ENCODE measurements at regions not wholly inside any gene's neighbourhood (a gene's known extent, or its start where the extent isn't known, plus 50 kb on each side); places are given as distances from the start of the nearest gene placed in this dataset.

DNA sequence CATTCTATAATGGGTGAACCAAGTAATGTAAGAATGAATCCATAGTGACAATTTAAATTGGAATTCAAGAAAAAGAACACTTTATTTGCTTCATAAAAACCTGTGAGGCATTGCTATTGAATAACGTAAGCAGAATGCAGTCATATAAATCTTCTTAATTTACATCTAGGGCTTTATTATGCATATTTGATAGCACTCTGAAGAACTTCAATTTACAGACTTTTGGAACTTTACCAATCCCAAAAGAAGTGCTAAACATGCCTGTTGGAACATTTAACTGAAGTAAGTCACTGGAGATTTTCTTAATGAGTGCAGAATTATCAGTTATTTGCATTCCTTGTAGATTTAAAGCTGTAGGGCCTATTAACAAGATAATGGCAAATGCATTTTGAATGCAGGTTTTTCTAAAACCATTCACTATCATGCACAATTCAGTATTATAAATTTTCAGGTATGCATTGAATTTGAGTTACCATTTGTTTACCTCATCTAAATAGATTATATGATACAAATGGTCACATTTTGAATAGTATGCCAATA is 1181.2 kb downstream of the ARAP2 start:
- no peak for DNase-seq (ENCODE audit: low spot score)

DNA sequence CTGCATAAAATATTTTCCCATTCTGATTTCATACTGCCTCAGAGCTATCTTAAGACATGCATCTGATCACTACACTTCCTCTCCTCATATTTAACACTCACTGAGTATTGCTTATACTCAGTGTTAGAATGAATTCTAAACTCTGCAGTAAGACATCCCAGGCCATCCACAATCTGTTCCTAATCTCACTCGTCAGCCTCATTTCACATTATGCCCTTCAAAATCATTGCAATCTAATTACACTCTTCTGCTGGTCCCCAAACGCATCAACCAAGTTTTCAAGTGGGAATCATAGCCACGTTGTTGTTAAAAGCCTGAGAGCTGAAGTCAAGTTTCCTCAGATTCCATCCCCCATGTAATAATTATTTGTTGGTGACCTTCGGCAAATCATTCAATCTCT is 1177.9 kb downstream of the ARAP2 start:
- no peak for DNase-seq (ENCODE audit: low spot score)

DNA sequence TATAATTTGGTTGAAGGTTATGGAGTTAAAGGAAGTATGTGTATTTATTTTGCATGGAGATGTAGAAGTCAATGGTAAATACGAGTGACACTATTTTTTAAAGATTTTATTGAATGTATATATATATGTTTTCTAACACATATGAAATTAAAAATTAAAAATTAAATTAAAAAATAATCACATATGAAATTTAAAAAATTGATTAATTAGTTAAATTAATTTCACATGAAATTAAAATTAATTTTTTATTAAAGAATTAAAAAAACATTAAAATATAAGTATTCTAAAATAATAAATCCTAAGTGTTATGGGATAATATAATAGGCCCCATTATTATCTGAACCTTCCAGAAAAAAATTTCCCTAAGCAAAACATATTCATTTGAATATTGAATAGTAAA is 1163.5 kb downstream of the ARAP2 start:
- no peak for DNase-seq (ENCODE audit: low spot score)

DNA sequence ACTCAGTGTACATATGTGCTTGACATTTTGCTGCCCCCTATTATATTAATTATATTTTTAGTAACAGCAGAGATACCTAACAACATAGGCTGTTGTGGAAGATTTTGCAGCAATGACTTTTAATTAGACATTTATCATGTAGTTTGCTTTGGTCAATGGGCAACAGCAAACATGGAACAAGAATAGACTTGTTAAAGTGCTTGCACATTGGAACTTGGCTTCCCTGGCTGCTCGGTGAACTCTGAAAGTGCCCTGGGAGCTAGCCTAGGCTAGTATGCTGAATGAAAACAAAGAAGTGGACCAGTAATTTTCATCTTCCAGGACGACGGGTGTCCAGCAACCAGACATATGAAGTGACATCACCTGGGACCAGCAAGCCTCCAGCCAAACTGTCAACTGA is 1157.1 kb downstream of the ARAP2 start:
- DNase-seq (ENCODE audit: low spot score), result no peak

DNA sequence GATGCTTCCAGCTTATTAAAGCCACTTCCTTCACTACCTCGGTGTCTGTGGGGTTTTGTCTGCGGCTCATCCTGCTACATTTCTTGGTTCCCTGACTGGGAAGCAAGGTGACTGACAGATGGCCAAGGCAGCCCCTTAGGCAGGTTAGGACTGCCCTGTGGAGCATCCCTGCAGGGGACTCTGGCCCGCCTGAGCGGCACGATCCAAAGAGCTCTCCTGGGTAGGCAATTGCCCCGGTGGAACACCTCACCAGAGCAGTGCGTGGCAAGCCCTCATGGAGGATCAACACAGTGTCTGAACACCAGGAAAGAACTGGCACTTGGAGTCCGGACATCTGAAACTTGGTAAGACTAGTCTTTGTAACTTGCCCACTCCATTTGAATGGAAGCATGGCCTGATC is 1143.4 kb downstream of the ARAP2 start:
- DNase-seq (ENCODE audit: low spot score), result no peak

DNA sequence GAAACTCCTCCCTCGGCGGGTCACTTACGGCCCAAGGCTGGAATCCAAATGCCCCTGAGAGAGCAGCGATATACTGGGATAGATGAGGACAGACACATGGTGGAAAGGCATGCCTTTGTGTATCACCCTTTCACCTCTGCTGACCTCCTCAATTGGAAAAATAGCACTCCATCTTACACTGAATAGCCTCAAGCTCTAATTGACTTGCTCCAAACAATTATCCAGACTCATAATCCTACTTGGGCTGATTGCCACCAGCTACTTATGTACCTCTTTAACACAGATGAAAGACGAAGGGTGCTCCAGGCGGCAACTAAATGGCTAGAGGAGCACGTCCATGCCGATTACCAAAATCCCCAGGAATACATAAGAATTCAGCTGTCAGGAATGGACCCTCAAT is 1142.2 kb downstream of the ARAP2 start:
- no peak for DNase-seq (ENCODE audit: low spot score)

DNA sequence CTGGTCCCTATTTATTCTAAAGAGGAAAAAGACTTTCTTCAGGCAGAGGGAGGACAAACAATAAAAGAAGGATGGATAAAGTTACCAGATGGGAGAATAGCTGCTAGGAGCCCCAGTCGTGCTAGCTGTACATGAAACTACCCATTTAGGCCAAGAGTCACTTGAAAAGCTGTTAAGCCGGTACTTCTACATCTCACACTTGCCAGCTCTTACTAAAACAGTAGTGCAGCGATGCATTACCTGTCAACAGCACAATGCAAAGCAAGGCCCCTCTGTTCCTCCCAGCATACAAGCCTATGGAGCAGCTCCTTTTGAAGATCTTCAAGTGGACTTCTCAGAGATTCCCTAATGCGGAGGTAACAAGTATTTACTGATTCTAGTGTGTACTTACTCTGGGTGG is 1138.8 kb downstream of the ARAP2 start:
- no peak for DNase-seq (ENCODE audit: low spot score)

DNA sequence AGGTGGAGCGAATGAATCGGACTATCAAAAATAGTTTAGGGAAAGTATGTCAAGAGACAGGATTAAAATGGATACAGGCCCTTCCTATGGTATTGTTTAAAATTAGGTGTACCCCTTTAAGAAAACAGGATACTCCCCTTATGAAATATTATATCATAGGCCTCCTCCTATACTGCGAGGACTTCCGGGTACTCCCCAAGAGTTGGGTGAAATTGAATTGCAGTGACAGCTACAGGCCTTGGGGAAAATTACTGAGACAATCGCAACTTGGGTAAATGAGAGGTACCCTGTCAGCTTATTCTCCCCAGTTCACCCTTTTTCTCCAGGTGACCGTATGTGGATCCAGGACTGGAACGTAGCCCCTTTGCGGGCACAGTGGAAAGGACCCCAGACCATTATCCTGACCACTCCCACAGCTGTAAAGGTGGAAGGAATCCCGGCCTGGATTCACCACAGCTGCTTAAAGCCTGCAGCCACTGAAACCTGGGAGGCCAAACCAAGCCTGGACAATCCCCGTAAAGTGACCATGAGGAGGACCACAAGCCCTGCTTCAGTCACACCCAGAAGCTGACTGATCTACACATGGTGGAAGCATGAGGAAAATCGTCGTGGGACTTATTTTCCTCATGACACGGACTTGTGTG is 1138.1 kb downstream of the ARAP2 start:
- no peak for DNase-seq (ENCODE audit: low spot score)

DNA sequence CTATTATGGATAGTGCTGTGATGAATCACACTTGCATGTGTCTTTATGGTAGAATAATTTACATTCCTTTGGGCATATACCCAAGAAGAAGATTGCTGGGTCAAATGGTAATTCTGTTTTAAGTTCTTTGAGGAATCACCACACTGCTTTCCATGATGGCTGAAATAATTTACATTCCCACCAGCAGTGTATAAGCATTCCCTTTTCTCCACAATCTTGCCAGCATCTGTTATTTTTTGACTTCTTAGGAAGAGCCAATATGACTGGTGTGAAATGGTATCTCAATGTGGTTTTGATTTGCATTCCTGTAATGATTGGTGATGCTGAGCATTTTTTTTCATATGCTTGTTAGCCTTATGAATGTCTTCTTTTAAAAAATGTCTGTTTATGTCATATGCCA is 1120.2 kb downstream of the ARAP2 start:
- DNase-seq (ENCODE audit: low spot score), result no peak

DNA sequence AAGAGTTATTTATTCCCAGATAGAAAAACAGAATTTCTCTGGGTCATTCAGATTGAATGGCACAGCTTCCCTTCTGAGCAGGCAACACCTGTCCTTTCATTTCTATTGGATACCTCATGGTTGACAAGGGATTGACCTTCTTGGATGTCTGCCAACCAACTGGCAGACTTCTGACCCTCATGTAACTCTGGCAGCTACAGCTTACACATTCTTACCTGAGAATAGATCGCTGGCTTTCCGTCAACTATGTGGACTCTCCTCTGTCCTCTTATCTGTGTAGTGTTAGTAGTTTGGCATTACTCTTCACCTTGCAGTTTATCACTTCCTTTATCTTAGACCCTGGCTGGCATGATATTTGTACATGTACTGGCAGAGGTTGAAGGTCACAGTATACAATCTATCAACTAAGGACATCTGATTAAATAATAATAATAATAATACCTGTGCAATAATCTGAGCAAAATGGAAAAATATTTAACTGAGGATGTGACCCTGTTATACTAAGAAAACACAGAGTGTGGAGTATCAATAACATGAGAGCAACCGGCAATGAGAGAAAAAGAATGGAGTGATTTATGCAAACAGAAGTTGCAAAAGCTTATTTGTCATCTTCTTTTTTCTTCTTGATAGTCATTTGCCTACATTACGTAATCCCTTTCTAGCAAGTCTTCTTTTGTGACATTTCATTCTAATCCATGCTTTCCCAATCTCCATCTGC is 1118.2 kb downstream of the ARAP2 start:
- no peak for DNase-seq (ENCODE audit: low spot score)

DNA sequence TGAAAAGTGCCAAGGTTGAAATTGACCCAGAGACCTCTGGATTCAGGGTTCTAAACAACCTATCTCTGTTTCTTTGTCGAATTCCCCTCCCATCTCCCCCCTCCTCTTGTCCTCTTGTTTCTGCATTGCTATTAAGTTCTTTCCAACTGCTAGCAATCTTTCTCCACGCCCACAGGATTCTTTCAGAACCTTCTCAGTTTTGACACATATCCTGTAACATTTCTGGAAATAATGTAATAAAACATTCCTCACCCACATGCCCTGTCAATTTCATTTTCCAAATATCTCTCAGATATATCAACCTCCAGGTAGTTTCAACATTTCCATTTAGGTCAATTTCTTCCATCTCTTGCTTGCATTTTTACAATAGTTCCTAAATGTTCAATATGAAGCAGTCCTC is 1105.9 kb downstream of the ARAP2 start:
- DNase-seq (ENCODE audit: low spot score), result no peak

DNA sequence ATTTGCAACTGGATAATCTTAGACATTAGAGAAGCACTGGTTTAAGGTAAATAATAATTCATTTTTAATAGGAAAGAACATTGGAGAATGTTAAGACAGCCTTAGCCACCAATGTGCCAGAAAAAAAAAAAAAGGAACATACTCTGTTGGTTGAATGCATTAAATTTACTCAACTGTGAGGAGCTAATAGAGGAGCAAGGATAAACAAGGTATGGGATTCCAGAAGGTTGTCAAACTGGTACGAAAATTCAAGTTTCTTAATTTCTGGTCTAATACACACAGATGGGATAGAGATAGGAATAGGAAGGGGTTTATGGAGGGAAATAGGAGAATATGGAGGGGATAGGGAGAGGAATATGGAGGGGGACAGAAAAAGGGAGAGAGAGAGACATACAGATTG is 1096.6 kb downstream of the ARAP2 start:
- DNase-seq (ENCODE audit: low spot score), result no peak

DNA sequence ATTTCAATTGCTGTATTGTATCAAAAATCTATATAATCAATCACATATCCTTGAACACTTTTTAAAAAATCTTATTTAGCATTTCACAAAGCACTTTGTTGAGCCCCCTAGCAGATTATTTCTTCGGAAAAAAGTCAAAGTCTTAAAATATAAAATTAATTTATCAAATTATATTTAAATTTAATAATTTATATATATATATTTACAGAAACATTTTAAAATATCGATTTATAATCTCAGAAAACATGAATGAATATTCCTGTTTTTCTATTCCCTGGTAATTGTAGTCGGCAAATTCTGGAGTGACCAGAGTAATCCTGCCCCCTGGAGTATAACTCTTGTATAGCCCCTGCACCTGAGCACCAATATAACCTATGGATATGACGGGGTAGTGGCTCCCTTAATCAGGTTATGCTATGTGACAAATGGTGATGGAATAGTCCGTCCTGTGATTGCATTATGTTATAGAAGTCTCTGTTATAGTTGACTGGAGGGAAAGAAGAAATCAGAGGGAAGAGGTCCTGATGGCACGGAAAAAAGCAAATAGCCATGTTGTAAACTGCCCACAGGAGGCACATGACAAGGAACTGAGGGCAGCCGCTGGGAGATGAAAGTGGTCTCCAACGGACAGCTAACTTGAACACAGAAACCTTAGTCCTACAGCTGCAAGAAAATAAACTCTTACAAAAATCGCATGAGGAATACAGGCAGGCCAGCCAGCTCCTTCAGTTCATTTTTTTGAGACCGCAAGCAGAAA is 1092.3 kb downstream of the ARAP2 start:
- peak; percentile 48 for DNase-seq (ENCODE audit: low spot score)

DNA sequence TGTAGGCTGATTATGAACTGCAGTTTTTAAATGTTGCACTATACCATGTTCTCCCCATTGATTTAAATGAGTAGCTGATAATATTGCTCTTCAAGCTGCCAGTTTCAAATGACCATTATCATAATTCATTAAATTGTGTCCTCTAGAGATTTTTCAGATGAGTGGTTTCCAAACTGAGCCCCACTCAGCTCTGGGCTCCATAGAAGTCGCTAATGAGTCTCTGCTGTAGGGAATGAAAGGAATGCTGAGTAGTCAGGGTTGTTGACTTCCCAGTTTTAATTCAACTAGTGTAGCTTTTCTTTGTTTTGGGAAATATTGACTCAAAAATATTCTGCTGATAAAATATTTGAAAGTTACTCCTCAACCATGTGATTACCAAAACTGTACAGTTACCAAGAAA is 1081.1 kb downstream of the ARAP2 start:
- no peak for DNase-seq (ENCODE audit: low spot score)

DNA sequence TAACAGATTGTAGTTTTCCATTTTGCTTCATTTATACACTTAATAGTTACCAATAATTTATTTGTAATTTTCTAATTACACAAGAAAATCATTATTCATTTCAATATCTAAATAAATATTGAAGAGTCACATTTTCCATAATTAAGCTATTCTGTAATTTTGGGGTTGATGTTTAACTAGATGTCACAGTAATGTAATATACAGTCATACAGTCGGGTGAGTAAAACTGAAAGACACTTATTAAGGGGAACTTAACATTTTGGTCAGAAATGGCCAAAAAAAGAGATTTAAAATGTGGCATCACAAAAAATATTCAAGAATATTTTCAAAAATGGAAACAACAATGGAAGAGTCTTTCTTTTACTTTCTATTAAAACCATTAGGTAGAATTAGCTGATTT is 1080.3 kb downstream of the ARAP2 start:
- DNase-seq (ENCODE audit: low spot score), result no peak

DNA sequence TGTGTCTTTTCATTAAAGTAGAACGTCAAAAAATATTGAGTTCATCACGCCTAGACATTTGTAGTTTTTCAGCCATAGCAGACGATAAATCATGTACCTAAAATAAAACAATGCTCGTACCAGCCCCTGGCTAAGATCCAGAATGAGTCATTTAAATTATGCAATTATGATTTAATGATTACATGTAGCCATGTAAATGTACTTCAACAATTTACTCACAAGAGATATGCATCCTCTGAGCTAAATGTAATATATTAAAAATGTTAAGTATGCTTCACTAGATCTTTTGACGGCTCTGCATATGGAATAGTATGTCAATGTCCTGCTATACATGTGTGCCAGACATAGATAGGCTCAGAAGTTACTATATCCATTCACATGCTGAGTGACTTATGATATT is 1077.8 kb downstream of the ARAP2 start:
- no peak for DNase-seq (ENCODE audit: low spot score)

DNA sequence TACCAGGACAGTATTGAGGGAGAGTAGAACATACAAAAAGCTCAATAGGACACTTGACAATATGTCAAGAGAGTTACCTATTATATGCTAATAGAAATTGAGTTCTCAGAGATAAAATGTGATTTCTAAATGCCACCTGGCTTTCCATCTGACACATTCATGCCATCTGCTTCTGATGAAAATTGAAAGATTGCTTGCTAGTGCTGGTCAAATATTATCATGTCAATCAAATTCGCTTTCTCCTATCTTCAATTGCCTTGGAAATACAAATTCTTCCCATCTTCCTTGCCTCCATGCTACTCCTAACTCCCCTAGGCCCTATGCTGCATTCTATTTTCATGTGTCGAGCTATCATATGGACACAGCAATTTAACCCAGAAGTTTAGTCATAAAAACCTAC is 1076.9 kb downstream of the ARAP2 start:
- no peak for DNase-seq (ENCODE audit: low spot score)

DNA sequence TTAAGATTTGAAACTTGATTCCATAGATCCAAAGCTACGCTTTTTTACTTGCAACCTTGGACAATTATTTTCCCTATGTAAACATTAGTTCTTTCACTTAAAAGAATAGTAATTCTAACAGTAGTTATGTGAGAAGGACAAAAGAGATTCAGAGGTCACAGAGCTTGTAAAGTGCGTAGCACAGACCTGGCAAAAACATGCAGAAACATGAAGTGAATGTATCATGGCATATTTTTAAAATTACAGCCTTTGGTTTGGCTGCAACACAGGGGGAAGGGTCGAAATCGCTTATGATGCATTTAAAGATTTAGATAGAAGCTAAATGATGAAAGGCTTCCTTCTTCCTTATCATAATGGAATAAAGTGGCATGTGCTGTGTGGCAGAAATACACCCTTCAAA is 1068.8 kb downstream of the ARAP2 start:
- no peak for DNase-seq (ENCODE audit: low spot score)

DNA sequence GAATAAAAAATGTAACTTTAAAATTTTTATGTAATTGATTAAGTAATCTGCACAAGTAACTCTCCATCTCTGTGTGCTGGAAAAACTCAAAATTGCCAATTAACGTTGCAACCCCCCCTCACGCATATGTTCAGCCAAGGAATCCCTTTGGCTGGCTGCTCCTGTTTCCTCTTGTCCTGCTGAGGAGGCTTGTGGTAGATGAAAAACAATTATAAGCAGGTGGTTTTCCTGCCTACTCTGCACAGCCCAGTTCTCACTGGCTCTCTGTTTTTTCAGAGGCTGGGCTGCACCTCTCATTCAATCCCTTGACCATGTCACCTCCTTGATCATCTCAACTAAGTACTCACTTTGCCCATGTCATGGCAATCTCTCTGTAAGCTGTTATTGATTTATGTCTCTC is 1068.4 kb downstream of the ARAP2 start:
- DNase-seq (ENCODE audit: low spot score), result no peak

DNA sequence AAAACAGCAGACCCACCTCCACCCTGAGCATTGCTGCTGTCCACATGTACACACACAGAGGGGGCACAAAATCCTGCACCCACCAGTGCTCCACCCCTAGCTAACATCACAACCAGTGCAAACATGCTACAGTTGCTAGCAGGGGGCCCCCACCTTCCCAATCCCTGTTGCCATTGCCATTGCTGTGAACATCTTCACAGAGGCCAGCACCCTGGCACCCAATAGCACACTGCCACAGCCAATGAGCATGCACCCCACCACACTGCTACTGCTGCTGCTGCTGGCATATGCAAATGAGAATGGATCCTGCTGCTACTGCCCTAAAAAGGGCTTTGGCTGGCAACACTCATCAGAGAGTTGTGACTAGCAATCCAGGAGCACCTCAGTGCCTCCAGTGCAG is 1061.9 kb downstream of the ARAP2 start:
- no peak for DNase-seq (ENCODE audit: low spot score)

DNA sequence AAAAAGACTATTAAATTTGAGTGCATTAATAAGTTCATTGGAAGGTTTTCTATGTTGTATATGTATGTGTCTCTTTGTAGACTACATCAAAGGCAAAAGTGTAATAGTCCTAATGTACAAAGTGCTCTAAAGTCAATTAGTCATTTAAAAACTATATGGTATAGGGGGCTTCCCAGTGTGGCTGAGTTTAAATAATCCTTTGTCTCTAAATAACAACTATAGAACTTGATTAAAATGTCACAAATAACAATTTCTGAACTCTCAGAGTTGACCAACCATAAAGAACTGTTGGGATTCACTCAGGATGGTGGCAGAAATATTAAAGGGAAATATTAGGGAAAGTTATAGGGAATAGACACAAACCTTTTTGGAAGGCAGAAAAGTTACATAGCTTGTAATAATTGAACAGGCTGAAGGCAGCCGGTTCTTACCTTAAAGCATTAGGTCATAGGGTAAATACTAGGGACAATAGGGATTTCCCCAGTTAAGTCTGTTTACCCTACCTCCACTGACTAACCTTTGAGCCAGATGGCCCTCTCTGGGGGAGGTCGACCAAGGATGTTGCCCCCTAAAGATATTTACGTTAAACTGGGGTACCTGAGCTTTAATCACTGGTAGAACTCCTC is 1054.2 kb downstream of the ARAP2 start:
- DNase-seq (ENCODE audit: low spot score), result no peak

DNA sequence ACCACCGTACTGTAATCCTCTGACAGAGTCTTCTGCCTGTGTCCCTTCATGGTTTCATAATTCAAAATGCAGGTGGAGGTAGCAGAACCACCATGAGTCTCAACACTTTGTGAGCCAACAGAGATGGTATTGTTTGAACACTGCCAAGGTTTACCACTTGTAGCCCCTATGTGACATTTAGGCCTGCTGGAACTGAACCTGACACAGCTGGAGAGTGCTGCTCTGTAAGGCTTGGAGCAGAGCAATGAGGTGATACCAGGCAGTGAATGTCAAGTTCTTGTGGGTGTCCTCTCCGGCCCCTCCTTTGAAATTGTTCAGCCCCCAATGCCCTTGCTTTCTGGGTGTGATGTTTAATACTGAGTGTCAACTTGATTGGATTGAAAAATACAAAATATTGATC is 1042.9 kb downstream of the ARAP2 start:
- no peak for DNase-seq (ENCODE audit: low spot score)

DNA sequence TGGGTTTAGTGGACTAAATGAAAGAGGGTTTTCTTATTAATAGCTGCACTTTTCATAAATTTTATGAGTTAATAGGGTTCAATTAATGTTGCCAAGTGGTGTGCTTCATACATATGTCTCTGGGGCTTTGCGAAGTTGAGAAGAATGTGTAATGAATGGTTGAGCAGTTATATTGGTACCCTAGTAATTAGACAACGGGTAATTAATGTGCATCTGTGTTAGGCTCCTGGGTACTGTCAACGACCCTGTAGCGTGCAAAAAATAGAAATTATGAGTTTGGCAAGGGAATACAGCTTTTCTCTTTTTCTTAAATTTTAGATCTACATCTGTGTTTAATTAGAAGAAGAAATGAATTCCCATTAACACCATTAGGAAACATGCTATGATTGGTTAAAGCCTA is 1027.7 kb downstream of the ARAP2 start:
- no peak for DNase-seq (ENCODE audit: low spot score)
